Stimulated activated CD8-positive, alpha-beta memory T cell treated with anti-CD3 and anti-CD28 coated beads, Interleukin-7, amount 100 ng/mL, for 24 hours (primary cell): ENCODE measurements at regions not wholly inside any gene's neighbourhood (a gene's known extent, or its start where the extent isn't known, plus 50 kb on each side); places are given as distances from the start of the nearest gene placed in this dataset.
"Not testable (repeated sequence)": the region's sequence is repeated elsewhere in the genome, so short reads cannot be mapped to it uniquely, and the experiment has no call there.

Experiments
- DNase-seq: peaks from one replicate; pipeline ENCODE4 v3.0.0-alpha.2; 2020; ENCODE audit warnings: low read depth

DNA sequence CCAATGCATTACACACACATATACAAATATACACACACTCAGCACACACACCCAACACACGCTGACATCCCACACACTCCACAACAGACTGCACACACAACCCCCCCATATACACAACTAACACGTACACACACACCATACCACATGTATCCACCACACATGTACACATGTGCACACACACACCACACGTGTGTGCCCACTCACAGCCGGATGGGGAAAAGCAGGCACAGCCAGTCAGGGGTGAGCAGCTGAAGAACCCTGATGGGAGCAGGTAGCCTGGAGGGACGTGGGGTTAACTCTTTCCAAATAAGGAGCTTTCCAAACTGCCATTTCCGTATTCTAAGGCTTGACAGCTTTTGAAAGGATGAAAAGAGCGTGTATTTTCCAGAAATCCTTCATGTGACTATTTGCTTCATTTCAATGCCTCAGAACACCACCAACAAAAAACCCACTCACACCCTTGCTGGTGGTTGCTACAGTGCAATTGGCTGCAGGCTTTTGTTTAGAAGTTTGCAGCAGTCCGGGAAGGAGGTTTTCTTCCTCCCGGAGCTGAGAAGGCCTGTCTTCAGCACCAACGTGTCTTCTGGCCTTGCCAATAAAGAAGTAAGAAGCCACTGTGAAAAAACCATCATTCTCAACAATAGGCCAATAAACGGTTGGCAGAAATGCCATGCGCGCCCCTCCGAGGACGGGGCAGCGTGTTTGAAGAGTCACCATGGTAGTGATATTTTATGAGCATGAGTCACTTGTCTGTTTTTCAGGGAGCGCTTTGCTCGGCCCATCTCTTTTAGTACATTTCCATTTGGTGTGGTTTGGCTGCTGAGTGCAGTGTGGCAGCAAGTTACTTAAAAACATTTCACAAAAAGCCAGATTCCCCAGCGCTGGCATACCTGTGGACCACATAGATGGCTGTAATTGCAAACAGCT, 131.3 kb upstream of the GMDS start:
- no peak for DNase-seq

- no peak for DNase-seq
Measured at GRCh38 chr6:2375443-2375842, 130.0 kb upstream of the GMDS start.

DNA sequence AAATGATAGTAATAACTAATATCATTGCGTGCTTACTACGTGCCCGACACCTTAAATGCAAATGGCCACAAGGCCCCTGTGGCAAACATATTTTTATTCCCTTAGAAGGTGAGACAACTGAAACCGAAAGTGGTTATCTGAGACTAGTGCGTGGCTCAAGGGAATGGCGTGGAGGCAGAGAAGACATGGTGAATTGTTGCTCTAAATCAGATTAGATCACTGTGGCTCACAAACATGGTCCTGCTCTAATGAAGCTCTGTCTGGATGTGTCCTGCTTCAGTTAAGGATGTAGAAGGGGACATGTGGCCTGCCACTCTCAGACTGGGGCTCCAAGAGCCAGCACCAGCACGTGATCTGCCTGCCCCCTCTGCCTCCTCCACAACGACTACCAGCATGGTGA, 124.2 kb upstream of the GMDS start:
- DNase-seq = no peak

DNA sequence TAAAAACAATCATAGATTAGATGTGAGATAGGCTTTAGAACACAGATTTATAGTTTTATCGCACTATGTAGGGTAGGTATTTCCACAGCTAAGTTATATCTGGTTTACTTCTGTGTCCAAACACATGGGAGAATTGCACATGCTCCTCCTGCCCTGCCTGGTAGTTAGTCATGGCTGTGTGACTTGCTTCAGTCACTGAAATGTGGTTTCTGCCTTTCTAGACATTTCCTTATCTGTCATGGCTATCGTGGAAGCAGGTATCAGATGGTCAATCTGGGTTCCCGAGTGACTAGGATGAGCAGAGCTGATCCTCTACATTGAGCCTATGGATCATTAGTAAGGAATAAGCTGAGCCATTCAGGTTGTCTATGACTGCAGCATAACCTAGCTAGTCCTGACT, 117.8 kb upstream of the GMDS start:
- no peak for DNase-seq

GRCh38 chr6:2361195-2361594, 115.8 kb upstream of the GMDS start:
- no peak for DNase-seq

- no peak for DNase-seq
Measured at GRCh38 chr6:2360716-2361115, 115.3 kb upstream of the GMDS start.

DNA sequence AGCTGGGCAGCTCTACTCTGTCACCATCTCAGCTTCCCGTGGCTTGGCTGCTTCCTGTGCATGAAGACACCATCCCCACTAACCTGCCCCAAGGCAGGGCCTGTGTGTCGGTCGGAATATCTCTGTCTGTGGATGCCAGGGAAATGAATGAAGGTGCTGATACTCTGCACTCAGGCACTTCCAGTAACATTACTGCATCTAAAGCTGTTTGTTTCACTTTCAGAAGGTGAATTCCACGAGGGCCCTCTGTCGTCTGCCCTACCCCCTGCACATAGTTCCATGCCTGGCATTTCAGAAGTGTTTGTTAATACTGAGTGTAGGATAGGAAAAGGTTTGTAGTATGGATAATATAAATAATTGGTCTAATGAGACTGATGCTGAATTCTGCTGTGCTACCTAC, 114.7 kb upstream of the GMDS start:
- DNase-seq = no peak

- no peak for DNase-seq
Measured at GRCh38 chr6:2355150-2355549, 109.7 kb upstream of the GMDS start.

DNA sequence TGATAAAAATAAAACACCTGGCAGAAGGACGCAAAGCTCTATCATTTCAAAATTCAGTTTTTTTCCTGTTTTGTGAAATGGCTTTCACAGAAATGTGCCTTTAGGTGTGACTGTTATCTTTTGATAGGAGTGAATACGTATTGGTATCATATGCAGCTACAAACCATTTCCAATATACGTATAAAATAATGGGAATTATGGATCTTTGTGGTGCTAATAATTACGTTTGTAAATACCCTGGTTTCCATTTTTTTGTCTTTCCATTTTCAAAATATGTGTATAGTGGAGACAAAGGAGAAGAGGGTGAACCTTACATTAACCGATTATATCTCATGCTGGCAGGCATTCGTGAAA, 108.7 kb upstream of the GMDS start:
- no peak for DNase-seq

GRCh38 chr6:2353412-2354137, 108.2 kb upstream of the GMDS start:
- DNase-seq = peak; percentile 21

DNA sequence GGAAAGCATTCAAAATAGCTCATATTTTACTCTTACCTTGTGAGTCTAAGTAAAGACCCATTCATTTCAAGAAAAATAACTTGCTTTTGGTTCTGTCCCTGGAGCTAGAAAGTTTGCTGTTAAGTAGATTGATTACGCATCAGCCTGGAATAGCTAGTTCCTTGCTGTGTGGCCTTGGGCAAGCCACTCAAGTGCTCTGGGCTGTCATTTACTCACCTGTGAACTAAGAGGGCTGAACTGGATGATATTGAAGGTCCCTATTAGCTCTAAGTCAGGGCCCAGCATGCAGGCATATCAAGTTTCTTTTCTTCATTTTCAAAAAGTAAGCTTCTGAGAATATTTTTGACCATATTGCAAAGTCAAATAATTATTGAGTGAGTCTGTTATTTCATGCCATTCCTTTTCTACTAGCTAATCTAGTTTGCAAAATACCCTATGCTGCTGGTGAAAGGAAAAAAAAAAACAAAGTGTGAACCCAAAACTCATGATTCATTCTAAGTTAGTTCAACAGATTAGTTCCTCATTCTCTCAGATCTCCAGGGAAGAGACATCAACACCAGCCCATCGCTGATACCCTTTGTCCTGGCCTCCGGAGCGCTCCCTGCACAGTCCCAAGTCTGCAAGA, 106.5 kb upstream of the GMDS start:
- no peak for DNase-seq

DNA sequence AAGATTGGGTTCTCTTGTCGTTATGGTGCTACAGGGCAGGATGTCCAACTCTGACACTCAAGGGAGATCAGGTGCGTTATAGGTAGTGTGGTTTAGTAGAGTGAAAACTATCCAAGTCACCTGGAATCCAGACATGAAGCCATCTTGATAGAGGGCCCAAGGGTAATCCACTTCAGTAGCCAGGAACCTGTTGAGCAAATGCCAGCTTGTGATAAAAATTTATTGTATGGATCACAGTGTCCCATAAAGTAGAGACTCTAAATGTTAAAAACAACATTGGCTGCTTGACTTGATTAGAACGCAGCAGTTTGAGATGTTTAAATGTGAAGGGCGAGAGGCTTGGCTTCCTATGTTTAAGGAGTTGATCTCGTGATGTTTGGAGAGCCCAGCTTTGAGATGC, 105.7 kb upstream of the GMDS start:
- DNase-seq = no peak

DNA sequence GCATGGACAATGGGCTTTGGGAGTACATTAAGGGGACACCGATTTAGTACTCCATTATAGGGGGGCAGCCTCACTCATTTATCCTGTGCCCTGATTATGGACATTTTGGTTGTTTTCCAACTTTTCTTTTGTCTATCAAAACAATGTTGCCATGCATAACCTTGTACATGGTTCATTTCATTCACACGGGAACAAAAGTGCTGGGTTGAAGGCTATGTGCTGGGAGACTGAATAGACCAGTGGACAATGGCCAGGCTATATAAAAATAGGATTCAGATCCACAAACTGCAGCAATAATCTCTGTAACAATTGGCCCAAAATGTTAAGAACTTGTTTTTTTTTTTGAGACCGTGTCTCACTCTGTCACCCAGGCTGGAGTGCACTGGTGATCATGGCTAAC, 100.7 kb upstream of the GMDS start:
- no peak for DNase-seq

- DNase-seq = no peak
Measured at GRCh38 chr6:2344319-2344905, 99.0 kb upstream of the GMDS start.

DNA sequence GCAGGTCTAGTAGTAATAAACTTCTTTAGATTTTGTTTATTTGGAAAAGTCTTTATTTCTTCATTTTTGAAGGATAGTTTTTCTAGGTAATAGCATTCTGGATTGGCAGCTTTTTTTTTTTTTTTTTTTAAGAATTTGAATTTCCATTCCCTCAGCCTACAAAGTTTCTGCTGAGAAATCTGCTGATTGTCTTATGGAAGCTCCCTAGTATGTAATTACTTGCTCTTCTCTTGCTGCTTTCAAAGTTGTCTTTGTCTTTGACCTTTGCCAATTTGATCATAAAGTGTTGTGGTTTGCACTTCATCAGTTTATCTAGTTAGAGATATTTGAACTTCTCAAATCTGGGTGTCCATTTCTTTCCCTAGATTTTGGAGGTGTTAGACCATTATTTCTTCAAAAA, 82.2 kb upstream of the GMDS start:
- no peak for DNase-seq

GRCh38 chr6:2324166-2324953, 79.0 kb upstream of the GMDS start:
- no peak for DNase-seq

DNA sequence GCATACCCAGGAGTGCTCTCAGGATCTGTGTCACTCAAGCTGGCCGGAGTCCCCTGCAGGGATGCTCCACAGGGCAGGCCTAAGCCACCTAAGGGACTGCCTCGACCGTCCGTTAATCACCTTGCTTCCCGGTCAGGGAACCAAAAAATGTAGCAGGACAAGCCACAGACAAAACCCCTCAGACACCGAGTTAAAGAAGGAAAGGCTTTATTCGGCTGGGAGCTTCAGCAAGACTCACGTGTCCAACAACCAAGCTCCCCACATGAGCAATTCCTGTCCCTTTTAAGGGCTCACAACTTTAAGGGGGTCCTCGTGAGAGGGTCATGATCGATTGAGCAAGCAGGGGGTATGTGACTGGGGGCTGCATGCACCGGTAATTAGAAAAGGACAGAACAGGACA, 72.1 kb upstream of the GMDS start:
- not testable (repeated sequence) for DNase-seq

DNA sequence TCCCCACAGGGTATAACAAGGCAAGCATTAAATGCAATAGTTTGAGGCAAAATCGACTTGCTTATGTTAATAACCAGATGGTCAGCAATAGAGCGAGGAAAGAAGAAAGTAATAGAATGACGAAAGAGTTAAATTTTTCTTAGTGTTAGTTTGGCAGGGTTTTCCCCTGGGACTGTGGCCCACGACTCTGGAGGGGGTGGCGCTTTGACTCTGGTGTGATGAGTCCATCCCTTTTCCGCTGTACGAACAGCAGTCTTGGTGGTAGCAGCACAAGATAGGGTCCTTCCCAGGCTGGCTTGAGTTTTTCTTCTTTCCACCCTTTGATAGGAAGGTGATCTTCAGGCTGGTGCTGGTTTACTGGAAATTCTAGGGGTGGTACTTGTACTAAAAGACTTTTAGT, 69.2 kb upstream of the GMDS start:
- DNase-seq = no peak

DNA sequence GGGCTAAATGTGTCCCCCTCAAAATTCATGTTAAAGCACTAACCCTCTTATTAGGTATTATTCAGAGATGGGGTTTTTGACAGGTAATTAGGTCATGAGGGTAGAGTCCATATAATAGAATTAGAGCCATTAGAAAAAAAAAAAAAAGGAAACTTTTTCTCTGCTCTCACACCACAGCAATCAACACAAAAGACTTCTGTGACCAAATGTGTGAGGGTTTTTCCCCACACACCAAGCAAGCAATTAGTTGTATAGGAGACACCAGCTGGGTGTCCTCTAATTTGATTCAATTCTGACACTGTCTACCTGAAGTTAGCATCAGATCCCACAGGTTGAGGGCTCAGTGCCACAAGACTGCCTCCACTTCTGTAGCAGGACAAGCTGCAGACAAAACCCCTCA, 64.6 kb upstream of the GMDS start:
- no peak for DNase-seq

DNA sequence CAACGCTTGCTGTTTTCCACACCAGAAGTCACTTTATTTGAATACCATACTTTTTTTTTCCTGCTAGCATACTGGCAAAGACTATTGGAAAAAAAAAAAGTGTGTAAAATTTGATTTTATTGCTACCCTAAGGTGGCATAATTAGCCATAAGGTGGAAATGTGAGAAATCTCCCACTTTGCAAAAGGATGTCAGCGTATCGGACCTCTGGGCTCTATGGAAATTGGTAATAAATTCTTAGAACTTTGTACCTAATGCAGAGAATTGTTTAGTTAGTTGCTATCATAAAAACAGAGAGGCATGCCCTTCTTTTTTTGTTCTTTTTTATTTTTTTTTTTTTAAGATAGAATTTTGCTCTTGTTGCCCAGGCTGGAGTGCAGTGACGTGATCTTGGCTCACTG, 63.7 kb upstream of the GMDS start:
- DNase-seq = no peak

DNA sequence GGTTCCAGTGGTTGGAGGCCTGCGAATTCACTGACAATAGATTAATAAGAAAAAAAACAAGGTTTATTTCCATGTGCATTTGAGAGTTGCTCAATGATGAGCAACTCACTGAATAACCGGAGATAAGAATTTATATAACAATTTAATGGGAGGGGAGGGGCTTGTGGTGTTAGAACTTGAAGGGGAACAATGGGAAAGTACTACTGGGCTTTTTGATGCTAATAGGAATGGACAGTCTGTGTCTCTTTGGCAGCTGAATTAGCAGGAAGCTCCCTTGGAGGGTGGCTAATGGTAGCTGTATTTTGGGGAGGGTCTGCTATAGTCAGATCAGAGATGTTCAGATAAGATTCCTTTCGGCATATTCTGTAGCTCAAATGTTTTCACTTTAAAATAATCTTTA, 62.4 kb upstream of the GMDS start:
- DNase-seq = no peak

DNA sequence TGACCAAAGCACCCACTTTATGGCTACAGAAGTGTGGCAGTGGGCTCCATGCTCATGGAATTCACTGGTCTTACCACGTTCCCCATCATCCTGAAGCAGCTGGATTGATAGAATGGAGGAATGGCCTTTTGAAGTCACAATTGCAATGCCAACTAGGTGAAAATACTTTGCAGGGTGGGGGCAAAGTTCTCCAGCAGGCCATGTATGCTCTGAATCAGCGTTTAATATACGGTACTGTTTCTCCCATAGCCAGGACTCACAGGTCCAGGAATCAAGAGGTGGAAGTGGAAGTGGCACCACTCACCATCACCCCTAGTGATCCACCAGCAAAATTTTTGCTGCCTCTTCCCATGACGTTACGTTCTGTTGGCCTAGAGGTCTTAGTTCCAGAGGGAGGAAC, 60.5 kb upstream of the GMDS start:
- DNase-seq = no peak
